Thyroid gland (tissue), 4 donors: ENCODE measurements at regions not wholly inside any gene's neighbourhood (a gene's known extent, or its start where the extent isn't known, plus 50 kb on each side); places are given as distances from the start of the nearest gene placed in this dataset.

Source experiments
- DNase-seq, 2 donors: peaks; one replicate each; pipeline ENCODE4 v3.0.0-alpha.2; 2019
- H3K27ac ChIP-seq, 3 donors: fragments of 200-600 bp; sonication (generic); 1 replicate in 2 of 3; 2 replicates in 1 of 3; pipeline ENCODE4 v1.5.1; 2016 to 2019; ENCODE audit warnings: mild to moderate bottlenecking in 1 of 3, moderate library complexity in 1 of 3
- H3K27me3 ChIP-seq: fragments of 200-600 bp; sonication (generic); one replicate; pipeline ENCODE4 v1.5.1; 2019
- H3K36me3 ChIP-seq, 2 donors: fragments of 200-600 bp; sonication (generic); one replicate each; pipeline ENCODE4 v1.5.1; 2016 to 2019
- H3K4me1 ChIP-seq, 2 donors: fragments of 200-600 bp; sonication (generic); one replicate each; pipeline ENCODE4 v1.5.1; 2017 to 2019
- H3K4me3 ChIP-seq, 3 donors: fragments of 200-600 bp; sonication (generic); replicated peaks in 1 of 3; 1 replicate in 2 of 3; 2 replicates in 1 of 3; pipeline ENCODE4 v1.5.1; 2016; ENCODE audit warnings: mild to moderate bottlenecking in 1 of 3
- H3K9me3 ChIP-seq: fragments of 200-600 bp; sonication (generic); one replicate; pipeline ENCODE4 v1.5.1; 2017
- POLR2A ChIP-seq, 2 donors: fragments of 450-650 bp; IDR thresholded peaks; one replicate each; pipeline ENCODE4 v1.6.1; 2017; ENCODE audit warnings: antibody characterized with exemption in 2 of 2, mild to moderate bottlenecking in 2 of 2, moderate library complexity in 1 of 2
- WGBS, 2 donors: methylation state at CpG; one replicate each; pipeline ENCODE4 v1.1.5; 2017; 5-methylcytosine and 5-hydroxymethylcytosine counted together
- intact Hi-C: fragments of 100-400 bp; cut with DNase I; formaldehyde crosslinking; loops from one replicate; pipeline ENCODE4 v1.15.1; 2023
- TF ChIP-seq, protein P1 (sequence below), 6 experiments: fragments of 200-600 bp in 3 of 6; fragments of 450-650 bp in 3 of 6; sonication (generic) in 3 of 6; IDR thresholded peaks; one replicate each; pipeline ENCODE4 v1.5.1; 2016 to 2019; ENCODE audit warnings: antibody characterized with exemption in 6 of 6, mild to moderate bottlenecking in 2 of 6, inconsistent platforms in 1 of 6, moderate library complexity in 1 of 6

DNA sequence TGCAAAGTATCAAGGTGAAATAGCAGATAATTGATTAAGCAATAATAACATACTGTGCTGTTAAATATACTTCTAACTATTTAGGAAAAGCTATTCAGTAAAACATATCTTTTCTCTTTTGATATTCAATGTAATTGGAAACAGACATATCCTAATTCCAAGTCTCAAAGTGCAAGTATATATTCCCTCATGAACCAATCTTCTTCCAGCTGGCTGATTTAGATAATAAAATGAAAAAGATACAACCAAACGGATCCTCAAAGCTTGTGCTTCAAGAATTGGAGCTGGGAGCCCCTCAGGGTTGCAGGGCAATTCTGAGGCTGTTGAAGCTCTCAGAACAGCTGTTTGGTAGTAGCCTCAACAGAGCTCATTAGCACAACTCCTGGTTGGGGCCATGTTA is 236.6 kb downstream of the ZIC1 start:
- no peaks in the 10 kb centered on the region for H3K27me3 ChIP-seq
- TF ChIP-seq, protein P1, sequence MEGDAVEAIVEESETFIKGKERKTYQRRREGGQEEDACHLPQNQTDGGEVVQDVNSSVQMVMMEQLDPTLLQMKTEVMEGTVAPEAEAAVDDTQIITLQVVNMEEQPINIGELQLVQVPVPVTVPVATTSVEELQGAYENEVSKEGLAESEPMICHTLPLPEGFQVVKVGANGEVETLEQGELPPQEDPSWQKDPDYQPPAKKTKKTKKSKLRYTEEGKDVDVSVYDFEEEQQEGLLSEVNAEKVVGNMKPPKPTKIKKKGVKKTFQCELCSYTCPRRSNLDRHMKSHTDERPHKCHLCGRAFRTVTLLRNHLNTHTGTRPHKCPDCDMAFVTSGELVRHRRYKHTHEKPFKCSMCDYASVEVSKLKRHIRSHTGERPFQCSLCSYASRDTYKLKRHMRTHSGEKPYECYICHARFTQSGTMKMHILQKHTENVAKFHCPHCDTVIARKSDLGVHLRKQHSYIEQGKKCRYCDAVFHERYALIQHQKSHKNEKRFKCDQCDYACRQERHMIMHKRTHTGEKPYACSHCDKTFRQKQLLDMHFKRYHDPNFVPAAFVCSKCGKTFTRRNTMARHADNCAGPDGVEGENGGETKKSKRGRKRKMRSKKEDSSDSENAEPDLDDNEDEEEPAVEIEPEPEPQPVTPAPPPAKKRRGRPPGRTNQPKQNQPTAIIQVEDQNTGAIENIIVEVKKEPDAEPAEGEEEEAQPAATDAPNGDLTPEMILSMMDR (IDR thresholded peaks at IDR 0.05): no peak
- no peak for TF ChIP-seq POLR2A (IDR thresholded peaks at IDR 0.05)
- no peaks in the 10 kb centered on the region for H3K4me1 ChIP-seq
- no peak overlapping the region for H3K4me3 ChIP-seq
- no peak for DNase-seq
- no peaks in the 10 kb centered on the region for H3K9me3 ChIP-seq
- no peak overlapping the region for H3K27ac ChIP-seq
- intact Hi-C loops: no loop called here
- H3K36me3 ChIP-seq: no peaks in the 10 kb centered on the region
- 56 to 62% methylated on average over 1 of the region's 1 CpG for WGBS, 2 donors

DNA sequence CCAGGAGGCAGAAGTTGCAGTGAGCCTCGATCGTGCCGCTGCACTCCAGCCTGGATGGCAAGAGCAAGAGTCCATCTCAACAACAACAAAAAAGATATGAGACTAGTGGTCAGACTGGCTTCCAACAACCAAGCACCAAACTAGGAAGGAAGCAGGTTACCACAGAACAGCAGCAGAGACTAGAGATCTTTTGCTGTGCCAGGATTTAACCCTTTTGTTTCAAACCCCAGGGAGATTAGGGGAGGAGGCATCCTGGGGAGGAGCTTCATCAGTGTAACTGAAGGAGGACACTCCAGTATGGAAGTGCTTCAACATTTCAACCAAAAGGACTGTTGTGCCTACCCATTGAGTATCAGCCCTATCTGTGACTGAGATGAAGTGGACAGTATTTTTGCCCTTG is 240.3 kb downstream of the ZIC1 start:
- H3K4me1 ChIP-seq: no peaks in the 10 kb centered on the region
- no peaks in the 10 kb centered on the region for H3K27me3 ChIP-seq
- no peaks in the 10 kb centered on the region for H3K36me3 ChIP-seq
- H3K4me3 ChIP-seq: no peak overlapping the region
- WGBS, 2 donors: 90 to 97% methylated on average over 3 of the region's 3 CpGs
- intact Hi-C loops: no loop called here
- no peak for DNase-seq
- TF ChIP-seq, protein P1 (IDR thresholded peaks at IDR 0.05): no peak
- TF ChIP-seq POLR2A (IDR thresholded peaks at IDR 0.05): no peak
- H3K27ac ChIP-seq: no peak overlapping the region
- no peaks in the 10 kb centered on the region for H3K9me3 ChIP-seq

DNA sequence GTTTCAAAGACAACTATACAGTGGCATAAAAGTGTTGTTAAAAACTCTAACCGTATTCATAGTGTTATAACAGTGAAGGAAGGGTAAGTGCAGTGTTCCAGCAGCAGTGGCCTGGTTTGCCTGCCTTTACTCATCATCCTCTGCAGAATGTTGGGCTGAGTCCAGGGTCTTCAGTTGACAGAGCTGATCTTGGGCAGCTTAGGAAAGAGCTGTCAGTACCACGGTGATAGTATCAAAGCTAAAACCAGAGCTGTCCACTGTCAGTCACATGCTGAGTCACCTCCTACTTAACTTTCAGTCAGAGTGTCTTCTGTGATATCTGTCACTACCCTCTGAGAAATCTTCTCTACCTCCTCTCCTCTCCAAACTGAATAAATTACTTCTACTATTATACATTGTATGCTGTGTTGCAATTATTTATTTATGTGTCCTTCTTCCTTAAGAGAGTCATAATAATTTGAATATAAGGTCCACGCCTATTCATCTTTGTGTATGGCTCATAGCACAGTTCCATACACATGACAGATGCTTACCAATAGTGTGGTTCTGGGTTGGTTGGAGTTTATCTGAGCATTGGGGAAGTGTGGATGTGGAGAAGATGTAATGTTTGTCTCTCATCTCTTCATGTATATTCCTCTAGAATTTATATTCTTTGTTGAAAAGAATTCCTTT is 242.1 kb downstream of the ZIC1 start:
- Histone ChIP-seq H3K27ac (no peak overlapping the region), H3K36me3 (no peaks in the 10 kb centered on the region), H3K4me3 (no peak overlapping the region), H3K27me3 (no peaks in the 10 kb centered on the region), H3K9me3 (no peaks in the 10 kb centered on the region), H3K4me1 (no peaks in the 10 kb centered on the region)
- WGBS, 2 donors: 68 to 83% methylated on average over 3 of the region's 3 CpGs
- intact Hi-C loops: no loop called here
- TF ChIP-seq POLR2A (IDR thresholded peaks at IDR 0.05): no peak
- no peak for DNase-seq

DNA sequence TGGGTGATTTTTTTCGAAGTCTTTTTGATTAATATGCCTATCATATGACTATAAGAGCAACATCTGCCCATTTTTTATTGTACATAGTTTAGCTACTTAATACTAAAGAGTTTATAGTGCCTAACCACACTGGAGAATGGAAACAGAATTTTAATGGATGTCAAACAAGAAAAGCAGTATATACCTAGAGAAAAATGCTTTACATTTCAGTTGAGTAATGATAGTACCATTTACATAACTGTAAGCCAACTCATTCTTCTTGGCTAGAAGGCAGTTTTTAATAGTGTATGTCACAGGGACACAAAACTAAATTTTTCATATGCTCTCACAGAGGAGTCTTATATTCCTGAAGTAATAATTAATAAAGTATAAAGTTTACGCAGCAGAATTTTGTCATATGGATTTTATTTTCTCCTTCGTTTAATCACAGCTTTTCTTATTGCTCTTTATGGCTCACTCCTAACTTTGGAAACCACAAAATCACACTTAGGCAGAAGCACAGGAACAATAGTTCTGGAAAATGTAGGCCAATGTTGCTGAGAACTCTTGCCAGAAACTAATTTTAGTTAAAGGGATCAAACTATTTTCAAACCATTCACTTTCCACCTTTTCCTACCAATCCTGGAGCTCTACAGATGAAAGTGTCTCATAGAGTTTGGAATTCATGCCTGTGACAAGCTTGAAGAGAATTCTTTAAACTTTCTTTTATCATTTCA is 243.6 kb downstream of the ZIC1 start:
- H3K9me3 ChIP-seq: no peaks in the 10 kb centered on the region
- no peaks in the 10 kb centered on the region for H3K27me3 ChIP-seq
- no peaks in the 10 kb centered on the region for H3K4me1 ChIP-seq
- intact Hi-C loops: no loop called here
- no peak overlapping the region for H3K27ac ChIP-seq
- TF ChIP-seq, protein P1 (IDR thresholded peaks at IDR 0.05): no peak
- no peak for TF ChIP-seq POLR2A (IDR thresholded peaks at IDR 0.05)
- WGBS, 2 donors: 74 to 80% methylated on average over 3 of the region's 3 CpGs
- H3K36me3 ChIP-seq: no peaks in the 10 kb centered on the region
- no peak for DNase-seq
- H3K4me3 ChIP-seq: no peak overlapping the region

DNA sequence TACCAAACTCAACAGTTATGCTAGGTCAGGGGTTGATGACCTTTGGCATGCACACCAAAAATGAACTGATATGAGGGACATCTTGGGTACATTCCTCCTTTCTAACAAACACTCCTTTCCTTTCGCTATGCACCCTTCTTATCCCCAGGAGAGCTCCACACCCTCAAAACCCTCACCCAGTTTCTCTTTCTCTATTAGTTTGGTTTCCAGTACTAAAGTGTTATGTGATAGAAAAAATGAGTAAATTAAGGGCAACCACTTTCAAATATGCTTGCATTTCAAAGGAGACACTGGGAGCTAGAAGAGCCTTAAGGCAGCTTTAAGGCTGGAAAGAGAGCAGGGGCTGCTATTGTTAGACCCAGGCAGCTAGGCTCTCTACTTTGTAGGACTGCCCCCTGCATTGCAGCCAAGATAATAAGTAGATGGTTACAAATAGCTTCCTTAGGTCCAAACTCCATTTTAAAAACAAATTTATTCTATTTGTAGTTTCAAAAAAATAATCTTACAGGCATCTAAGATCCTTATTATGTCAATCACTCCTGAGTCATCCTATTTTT is 244.3 kb downstream of the ZIC1 start:
- intact Hi-C loops: no loop called here
- Histone ChIP-seq H3K4me3 (no peak overlapping the region), H3K9me3 (no peaks in the 10 kb centered on the region), H3K36me3 (no peaks in the 10 kb centered on the region), H3K4me1 (no peaks in the 10 kb centered on the region), H3K27ac (no peak overlapping the region), H3K27me3 (no peaks in the 10 kb centered on the region)
- no peak for DNase-seq
- WGBS, 2 donors: 69 to 87% methylated on average over 1 of the region's 1 CpG
- TF ChIP-seq POLR2A (IDR thresholded peaks at IDR 0.05): no peak
- TF ChIP-seq, protein P1 (IDR thresholded peaks at IDR 0.05): no peak
